ENCODE measurements at regions not wholly inside any gene's neighbourhood (a gene's known extent, or its start where the extent isn't known, plus 50 kb on each side); places are given as distances from the start of the nearest gene placed in this dataset.

- DNase-seq: no peak
These were observed 577.4 kb downstream of the METTL4 start for GRCh38 chr18:1993866-1994265.

DNA sequence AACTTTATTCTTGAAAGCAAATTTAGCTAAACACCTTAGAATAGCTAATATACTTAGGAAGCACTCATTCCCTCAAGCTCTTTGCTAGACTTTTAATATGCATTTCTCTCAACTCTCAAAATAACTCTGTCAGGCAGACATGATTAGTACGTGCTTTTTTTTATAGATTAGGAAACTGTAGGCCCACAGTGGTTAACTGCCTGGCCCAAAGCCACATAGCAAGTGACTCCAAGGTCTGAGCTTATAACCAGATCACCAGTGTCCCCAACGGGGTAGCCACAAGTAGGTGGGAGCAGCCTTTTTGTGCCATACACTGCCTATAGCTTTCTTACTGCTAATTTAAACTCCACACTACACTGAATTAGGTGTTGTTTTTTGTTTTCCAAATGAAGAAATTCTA is 576.8 kb downstream of the METTL4 start:
- no peak for DNase-seq

DNA sequence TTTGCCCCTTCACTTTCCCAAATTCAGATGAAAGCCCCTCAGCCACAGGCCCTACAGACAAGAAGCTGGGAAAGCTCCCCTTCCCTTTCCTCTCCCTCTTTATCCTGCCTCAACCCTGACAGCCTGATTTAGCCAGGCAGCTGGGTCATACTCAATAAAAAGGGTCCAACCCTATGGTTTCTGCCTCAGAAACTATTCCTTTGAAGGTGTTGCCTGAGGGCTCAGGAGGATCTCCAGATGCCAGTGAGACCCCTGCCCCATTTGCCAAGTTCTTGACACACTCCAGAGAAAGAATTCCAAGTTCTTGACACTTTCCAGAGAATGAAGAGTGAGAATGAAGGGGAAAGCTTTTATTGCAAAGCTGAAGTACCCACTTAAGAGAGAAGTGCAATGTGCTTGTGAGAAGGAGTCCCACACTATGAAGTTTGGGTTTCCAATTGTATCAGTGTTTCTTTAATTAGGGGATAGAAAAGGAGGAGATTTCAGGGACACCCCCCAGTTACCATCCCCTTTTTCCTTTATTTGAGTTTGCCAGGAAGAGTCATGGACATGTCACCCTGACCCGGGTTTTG is 576.2 kb downstream of the METTL4 start:
- no peak for DNase-seq

DNA sequence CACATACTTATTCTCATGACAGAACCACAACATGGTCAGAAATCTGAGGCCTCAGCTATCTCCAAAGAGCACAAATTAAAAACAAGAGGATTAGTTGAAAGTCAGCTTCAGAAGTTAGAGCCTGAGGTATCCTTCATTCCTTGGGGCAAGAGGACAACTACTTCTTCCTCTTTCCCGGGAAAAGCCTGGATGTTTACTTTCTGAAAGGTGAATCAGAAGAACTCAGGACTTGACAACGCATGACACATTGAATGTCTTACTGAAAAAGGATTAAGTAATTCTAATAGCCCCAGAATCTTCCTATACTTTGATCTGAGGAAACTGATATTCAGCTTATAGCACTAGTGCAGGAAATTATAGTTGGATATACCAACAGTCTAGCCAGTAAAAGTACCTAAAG is 573.2 kb downstream of the METTL4 start:
- DNase-seq: no peak

GRCh38 chr18:1999387-1999786 is 571.9 kb downstream of the METTL4 start:
- DNase-seq: no peak

DNA sequence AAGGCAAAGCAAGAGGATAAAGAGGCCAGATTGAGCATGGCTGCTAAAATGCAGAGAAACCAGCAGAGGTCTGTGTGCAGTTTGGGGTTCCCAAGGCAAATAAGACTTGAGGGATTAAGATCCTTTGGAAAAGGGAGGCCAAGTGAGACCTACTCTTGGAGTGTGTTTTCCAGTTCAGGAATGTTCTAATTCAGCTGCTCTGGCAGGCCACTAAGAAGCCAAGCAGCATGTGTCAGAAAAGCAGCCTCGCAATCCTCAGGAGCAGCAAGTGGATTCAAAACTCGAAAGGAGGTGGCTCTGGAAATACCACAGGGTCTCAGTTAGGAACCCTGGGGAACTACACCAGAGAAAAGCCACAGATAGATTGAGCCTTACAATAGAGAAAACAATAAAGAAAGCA is 569.2 kb downstream of the METTL4 start:
- DNase-seq: no peak

DNA sequence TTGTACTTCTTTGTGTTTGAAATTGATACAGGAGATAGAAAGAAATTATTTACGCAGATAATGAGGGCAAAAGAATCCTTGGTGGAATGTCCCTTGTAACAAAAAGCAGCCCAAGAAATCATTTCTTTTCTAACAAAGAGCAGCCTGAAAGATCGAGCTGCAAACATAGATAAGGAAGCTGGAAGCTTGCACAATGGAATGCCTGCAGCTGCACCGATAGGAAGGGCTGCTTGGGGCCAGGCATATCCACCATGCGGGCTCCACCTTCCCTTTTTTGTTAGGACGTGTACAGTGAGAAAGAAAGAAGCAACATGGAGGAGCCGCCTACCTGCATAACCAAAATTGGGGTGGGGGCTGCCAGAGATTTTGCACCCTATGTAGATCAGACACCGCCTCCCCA is 568.7 kb downstream of the METTL4 start:
- DNase-seq: no peak

GRCh38 chr18:2009942-2010697 is 561.2 kb downstream of the METTL4 start:
- DNase-seq: no peak

DNA sequence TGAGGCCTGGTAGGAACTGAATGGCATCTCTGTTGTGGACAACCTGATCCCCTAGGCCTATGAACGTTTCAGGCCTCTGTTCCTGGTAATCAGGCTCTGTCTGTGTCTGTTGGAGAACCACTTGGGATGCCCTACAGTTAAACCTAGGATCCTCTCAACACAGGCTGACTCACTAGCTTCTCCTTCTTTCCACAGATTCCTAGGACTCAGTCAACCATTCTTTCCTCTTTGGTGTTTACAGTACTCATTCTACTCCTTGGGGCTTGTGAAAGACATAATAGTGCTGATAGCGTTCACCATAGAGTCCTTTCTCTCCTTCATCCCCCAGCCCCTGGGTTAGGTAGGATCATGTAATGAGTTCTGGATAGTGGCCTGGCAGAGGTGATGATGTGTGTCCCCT is 544.3 kb downstream of the METTL4 start:
- no peak for DNase-seq

GRCh38 chr18:2027756-2028155 is 543.5 kb downstream of the METTL4 start:
- DNase-seq: no peak

DNA sequence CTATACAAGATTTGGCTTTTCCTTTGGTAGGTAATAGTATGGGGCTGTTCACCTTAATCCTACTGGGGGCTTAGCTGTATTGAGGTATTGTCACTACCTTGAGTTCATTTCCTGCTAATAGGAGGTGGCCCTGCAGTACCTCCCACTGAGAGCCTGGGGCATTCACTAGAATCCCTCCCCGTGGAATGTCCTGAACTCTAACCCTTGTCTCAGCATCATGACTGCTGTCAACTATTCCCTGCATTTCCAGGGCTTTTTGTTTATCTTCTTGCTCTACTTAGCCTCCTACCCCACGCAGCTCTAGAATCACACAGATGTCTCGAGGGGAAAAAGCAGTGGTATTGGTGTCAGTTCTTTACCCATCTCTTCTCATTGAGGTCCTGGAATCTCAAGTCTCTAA is 542.3 kb downstream of the METTL4 start:
- DNase-seq: no peak

DNA sequence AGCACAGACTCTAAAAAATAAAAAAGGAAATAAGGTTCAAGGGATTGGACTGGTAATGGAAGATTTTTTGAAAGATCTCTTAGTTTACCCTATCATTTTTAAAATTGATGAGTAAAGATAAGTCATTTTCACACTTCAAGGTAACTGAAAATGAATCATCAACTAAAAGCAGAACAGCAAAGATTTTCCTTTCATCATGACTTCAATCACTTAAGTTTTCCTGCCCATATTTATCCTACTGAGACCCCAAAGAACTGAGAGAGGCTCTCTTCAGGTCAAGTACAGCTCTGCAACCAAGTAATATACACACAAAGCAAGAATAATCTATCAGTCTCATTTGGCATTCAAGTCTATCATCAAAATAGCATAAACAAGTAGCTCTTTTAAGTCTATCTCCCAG is 540.7 kb downstream of the METTL4 start:
- no peak for DNase-seq

DNA sequence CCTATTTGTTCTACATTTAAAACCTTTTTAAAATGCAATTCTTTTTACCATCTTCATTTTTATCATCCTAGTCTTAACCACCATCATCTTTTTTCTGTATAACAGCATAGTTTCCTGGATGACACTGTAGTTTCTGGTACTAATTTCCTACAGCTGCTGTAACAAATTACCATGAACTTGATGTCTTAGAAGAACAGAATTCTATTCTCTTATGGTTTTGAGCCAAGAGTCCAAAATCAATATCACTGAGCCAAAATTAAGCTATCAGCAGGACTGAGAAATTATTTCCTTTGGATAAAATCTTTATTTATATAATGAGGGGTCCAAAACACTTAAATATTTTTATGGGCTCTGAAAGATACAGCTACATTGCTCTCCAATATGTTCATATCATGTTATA is 539.3 kb downstream of the METTL4 start:
- DNase-seq: no peak

GRCh38 chr18:2035056-2035455 is 536.2 kb downstream of the METTL4 start:
- no peak for DNase-seq

DNA sequence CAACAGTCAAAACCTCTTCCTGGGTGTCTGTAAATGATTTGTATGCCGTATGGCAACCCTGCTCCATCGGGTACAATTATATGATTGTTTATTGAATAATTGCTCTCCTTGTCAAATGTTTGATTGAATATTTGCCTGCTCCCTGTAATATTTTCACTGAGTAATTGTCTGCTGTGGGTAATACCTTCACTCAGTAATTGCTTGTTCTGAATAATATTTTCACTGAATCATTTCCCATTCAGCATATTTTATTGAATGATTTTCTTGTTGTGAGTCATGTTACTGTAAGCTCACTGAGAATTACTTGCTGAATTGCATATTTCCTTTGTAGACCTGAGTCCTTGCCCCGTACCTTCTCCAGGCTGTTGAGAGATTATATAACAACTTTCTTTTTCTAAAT is 535.2 kb downstream of the METTL4 start:
- no peak for DNase-seq

- DNase-seq: no peak
These were observed 531.0 kb downstream of the METTL4 start for GRCh38 chr18:2040279-2040678.

- no peak for DNase-seq
These were observed 521.3 kb downstream of the METTL4 start for GRCh38 chr18:2049986-2050385.

DNA sequence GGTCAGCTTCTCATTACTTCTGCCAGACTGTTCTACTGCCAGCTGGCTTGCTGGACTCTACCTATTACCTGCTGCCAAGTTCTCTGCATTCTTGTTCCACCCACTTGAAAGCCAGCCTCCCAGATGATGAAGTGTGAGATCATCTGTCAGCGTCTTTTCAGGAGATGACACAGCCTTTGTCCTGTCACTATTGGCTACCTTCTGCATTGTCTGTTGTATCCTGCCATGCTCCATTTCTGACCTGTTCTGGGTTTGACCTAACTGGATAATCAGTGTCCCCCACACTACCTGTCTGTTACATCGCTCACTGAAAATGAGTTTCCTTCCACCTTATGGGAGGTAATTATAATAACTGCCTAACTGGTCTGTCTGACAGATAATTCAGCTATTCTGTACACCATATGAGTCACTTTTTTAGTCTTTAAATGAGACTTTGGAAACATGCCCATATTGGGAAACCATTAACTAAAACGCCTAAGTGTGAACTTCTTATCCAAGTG is 520.6 kb downstream of the METTL4 start:
- no peak for DNase-seq

- DNase-seq: no peak
These were observed 517.7 kb downstream of the METTL4 start for GRCh38 chr18:2053490-2054089.

DNA sequence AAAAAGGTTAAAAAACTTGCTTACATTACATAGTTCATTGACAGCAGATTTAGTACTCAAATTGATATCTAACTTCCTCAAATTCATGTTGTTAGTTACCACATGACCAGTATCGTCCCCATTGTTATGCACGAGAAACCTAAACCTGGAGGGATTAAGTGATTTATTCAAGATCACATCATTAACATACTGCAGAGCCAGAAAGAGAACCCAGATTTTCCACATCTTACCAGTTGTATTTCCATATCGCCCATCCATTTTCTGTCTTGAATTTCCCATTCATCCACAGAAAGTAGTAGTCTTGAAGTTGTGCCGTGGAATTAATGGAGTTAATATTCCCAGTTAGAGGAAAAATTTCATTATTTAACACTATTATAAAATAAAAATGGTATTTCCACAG is 512.0 kb downstream of the METTL4 start:
- no peak for DNase-seq

DNA sequence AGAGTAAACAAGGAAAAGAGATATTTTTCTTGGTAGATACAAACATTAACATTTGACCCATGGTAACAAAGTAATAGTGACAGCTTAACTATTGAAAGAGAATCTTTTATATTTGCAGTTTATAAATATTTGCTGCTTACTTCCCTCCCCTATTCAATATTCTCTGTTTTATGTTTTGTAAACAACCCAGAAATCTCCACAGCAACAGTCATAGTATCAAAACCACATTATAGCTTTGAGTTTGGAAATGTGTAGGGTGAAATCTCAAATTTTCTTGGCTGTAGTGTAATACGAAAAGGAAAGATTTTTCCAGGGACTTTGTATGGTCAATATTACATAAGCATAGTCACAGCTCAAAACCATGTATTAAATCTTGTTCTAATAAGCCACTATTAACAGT is 511.2 kb downstream of the METTL4 start:
- no peak for DNase-seq

- peak; percentile 91 for DNase-seq
These were observed 500.7 kb downstream of the METTL4 start for GRCh38 chr18:2070631-2071030.

DNA sequence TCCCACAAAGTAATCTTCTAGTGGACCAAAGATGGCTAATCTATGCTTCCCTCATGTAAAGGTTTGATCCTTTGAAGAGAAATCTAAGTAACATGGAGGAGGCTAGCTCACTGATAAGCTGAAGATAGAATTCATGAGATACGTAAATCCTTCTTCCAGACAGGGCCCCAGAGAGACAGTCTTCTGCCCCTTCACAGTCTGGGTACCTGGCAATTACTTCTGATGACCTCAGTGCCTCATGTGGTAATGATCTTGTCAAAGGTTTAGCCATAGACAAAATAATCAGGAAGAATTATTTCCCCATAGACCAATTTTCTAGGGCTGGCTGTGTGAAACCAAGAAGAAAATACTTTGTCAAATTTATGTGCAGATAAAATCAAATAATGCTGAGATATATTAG is 495.8 kb downstream of the METTL4 start:
- no peak for DNase-seq

DNA sequence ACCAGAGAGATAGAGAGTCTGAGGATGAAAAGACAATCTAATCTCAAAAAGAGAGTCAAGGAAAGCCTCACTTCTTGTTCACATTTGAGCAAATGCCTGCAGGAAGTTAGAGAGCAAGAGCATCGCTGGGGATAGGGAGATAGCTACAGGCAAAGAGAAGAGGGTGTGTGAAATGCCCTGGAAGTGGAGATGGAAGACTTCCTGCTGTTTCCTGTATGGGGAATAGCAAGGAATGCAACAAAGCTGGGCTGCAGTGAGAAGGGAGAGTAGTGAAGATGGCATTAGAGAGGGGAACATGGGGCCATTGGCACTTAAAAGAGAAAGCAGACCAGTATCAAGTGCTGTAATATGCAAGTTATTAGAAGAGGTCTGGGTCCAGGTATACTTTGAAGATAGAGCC is 488.6 kb downstream of the METTL4 start:
- no peak for DNase-seq

DNA sequence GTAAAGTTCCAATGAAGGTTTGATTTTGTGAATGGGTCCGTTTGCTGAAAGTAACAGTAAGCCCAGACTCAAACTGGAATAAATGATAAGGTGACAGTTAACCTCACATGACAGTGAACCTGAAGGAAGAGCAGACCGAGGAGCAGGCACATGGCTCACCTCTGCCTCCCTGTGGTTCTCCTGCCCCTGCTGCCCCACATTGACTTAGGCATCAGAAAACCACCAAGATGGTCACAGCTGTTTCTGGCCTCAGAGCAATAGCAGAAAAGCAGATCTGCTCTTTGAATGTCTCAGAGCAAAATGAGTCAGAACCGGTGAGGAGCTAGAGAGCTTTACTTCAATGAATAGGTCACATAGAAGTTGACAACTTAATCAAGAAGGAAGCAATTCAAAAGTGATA is 487.6 kb downstream of the METTL4 start:
- DNase-seq: no peak
